SK-N-SH (cell line): ENCODE measurements at regions not wholly inside any gene's neighbourhood (a gene's known extent, or its start where the extent isn't known, plus 50 kb on each side); places are given as distances from the start of the nearest gene placed in this dataset.

Experiments
- FOXM1 ChIP-seq: IDR thresholded peaks from 2 replicates; pipeline ENCODE4 v1.4.0; 2012; ENCODE audit warnings: low read depth, mild to moderate bottlenecking
- TF ChIP-seq, protein P1 (sequence below): fragments of 200-600 bp; sonication (generic); IDR thresholded peaks from 2 replicates; pipeline ENCODE4 v1.6.1; 2017; ENCODE audit warnings: antibody characterized with exemption, mild to moderate bottlenecking, moderate library complexity
- TF ChIP-seq, protein P2 (sequence below): IDR thresholded peaks from 2 replicates; pipeline ENCODE4; 2012

- TF ChIP-seq, protein P1, sequence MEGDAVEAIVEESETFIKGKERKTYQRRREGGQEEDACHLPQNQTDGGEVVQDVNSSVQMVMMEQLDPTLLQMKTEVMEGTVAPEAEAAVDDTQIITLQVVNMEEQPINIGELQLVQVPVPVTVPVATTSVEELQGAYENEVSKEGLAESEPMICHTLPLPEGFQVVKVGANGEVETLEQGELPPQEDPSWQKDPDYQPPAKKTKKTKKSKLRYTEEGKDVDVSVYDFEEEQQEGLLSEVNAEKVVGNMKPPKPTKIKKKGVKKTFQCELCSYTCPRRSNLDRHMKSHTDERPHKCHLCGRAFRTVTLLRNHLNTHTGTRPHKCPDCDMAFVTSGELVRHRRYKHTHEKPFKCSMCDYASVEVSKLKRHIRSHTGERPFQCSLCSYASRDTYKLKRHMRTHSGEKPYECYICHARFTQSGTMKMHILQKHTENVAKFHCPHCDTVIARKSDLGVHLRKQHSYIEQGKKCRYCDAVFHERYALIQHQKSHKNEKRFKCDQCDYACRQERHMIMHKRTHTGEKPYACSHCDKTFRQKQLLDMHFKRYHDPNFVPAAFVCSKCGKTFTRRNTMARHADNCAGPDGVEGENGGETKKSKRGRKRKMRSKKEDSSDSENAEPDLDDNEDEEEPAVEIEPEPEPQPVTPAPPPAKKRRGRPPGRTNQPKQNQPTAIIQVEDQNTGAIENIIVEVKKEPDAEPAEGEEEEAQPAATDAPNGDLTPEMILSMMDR: no peak
- TF ChIP-seq, protein P2, sequence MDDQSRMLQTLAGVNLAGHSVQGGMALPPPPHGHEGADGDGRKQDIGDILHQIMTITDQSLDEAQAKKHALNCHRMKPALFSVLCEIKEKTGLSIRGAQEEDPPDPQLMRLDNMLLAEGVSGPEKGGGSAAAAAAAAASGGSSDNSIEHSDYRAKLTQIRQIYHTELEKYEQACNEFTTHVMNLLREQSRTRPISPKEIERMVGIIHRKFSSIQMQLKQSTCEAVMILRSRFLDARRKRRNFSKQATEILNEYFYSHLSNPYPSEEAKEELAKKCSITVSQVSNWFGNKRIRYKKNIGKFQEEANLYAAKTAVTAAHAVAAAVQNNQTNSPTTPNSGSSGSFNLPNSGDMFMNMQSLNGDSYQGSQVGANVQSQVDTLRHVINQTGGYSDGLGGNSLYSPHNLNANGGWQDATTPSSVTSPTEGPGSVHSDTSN: no peak
- TF ChIP-seq FOXM1: no peak
These were observed 93.3 kb upstream of the ARSJ start for GRCh38 chr4:114072781-114073180.
